ENCODE measurements at regions not wholly inside any gene's neighbourhood (a gene's known extent, or its start where the extent isn't known, plus 50 kb on each side); places are given as distances from the start of the nearest gene placed in this dataset.

DNA sequence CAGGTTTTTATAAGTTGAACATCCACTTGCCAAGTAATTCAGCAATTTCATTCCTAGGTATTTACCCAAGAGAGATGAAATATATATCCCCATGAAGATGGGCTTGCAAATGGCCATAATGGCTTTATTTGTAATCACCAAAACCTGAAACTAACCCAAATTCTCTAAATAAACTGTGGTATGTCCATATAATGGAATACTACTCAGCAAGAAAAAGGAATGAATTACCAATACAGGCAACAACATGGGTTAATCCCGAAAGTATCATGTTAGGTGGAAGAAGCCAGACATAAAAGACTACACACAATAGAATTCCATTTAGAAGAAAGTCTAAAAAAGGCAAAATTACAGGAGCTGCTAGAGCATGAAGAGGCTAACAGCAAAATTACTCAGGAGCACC lies 101.4 kb upstream of the PPP2R2D start:
- no peak for TF ChIP-seq EZH2 (IDR thresholded peaks at IDR 0.05; ENCODE audit: borderline replicate concordance, low read depth, low read length, poor library complexity, severe bottlenecking)
- TF ChIP-seq, protein P1, sequence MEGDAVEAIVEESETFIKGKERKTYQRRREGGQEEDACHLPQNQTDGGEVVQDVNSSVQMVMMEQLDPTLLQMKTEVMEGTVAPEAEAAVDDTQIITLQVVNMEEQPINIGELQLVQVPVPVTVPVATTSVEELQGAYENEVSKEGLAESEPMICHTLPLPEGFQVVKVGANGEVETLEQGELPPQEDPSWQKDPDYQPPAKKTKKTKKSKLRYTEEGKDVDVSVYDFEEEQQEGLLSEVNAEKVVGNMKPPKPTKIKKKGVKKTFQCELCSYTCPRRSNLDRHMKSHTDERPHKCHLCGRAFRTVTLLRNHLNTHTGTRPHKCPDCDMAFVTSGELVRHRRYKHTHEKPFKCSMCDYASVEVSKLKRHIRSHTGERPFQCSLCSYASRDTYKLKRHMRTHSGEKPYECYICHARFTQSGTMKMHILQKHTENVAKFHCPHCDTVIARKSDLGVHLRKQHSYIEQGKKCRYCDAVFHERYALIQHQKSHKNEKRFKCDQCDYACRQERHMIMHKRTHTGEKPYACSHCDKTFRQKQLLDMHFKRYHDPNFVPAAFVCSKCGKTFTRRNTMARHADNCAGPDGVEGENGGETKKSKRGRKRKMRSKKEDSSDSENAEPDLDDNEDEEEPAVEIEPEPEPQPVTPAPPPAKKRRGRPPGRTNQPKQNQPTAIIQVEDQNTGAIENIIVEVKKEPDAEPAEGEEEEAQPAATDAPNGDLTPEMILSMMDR (conservative IDR thresholded peaks at IDR 0.05; ENCODE audit: low read depth, low read length): no peak
